K562 (cell line): ENCODE measurements at regions not wholly inside any gene's neighbourhood (a gene's known extent, or its start where the extent isn't known, plus 50 kb on each side); places are given as distances from the start of the nearest gene placed in this dataset.

ENCODE experiments used
- ATAC-seq: fragments of 200-7000 bp; cut with Tn5 transposase; 3 replicates; pipeline ENCODE4 v1.9.1; 2020; ENCODE audit warnings: moderate library complexity
- BruUV-seq: library from RNA; stranded (reverse); fragments of 400-500 nt; replicated peaks from 2 replicates; lab custom pipeline; 2021; lab: Mats Ljungman, UMichigan
- CTCF ChIA-PET: fragments of 300-600 bp; formaldehyde crosslinking; extraction: SDS; loops from one replicate; lab custom pipeline; 2021; ENCODE audit warnings: low intra/inter-chr PET ratio; lab: Yijun Ruan, JAX
- POLR2A ChIA-PET: fragments of 300-600, 350-650 bp; sonication (Branson Sonifier 250); formaldehyde crosslinking; extraction: SDS; loops from one replicate; lab custom pipeline; 2021; ENCODE audit warnings: antibody characterized with exemption, inconsistent platforms; lab: Yijun Ruan, JAX
- DNase-seq, 4 experiments: peaks; one replicate each; pipeline versions ENCODE4 v3.0.0 to v3.0.0-alpha.2; 2011 to 2018; ENCODE audit warnings: low spot score in 3 of 4, mixed read lengths in 3 of 4; ENCODE audit errors: extremely low read depth in 1 of 4
- FAIRE-seq: peaks from 2 replicates; lab custom pipeline; 2011; peaks lifted over from hg19 to GRCh38; lab: Jason Lieb, UNC
- H2AFZ ChIP-seq: 2 replicates; pipeline ENCODE4 v1.6.0; 2011; ENCODE audit warnings: low read depth, low read length, control low read depth, inconsistent platforms
- H3K27ac ChIP-seq: fragments of 200-600 bp; 3 replicates; pipeline ENCODE4 v1.8.0; 2011; ENCODE audit warnings: low read depth, mild to moderate bottlenecking, control low read depth, inconsistent platforms, low read length, moderate library complexity, mixed read lengths; ENCODE audit errors: extremely low read depth
- H3K27me3 ChIP-seq, 2 experiments: fragments of 300-600 bp in 1 of 2; 2 replicates in 1 of 2; 3 replicates in 1 of 2; pipeline versions ENCODE4 v1.6.0 to v1.8.0; 2011; ENCODE audit warnings: inconsistent platforms in 2 of 2, low read length in 2 of 2, mild to moderate bottlenecking in 1 of 2, mixed read lengths in 1 of 2, moderate library complexity in 1 of 2; ENCODE audit not compliant: control insufficient read depth in 2 of 2, insufficient read depth in 2 of 2
- H3K36me3 ChIP-seq: fragments of 300-600 bp; 3 replicates; pipeline ENCODE4 v1.8.0; 2011; ENCODE audit warnings: mild to moderate bottlenecking, low read length, inconsistent platforms; ENCODE audit not compliant: control insufficient read depth, insufficient read depth
- H3K4me1 ChIP-seq, 2 experiments: fragments of 200-600 bp in 1 of 2; replicated peaks in 1 of 2; 2 replicates in 1 of 2; 3 replicates in 1 of 2; pipeline versions ENCODE4 v1.5.1 to v1.8.0; 2011; ENCODE audit warnings: inconsistent platforms in 2 of 2, low read length in 2 of 2, mild to moderate bottlenecking in 1 of 2, mixed read lengths in 1 of 2, moderate library complexity in 1 of 2; ENCODE audit not compliant: control insufficient read depth in 2 of 2, insufficient read depth in 2 of 2
- H3K4me2 ChIP-seq: 2 replicates; pipeline ENCODE4 v1.6.1; 2011; ENCODE audit warnings: low read length, control low read depth, inconsistent platforms, mixed read lengths; ENCODE audit not compliant: insufficient read depth
- H3K4me3 ChIP-seq: fragments of 200-600 bp; sonication (generic), shearing (Covaris generic); 2 replicates; pipeline ENCODE4 v1.5.1; 2016; ENCODE audit warnings: control low read depth, inconsistent platforms
- H3K79me2 ChIP-seq: fragments of 200-600 bp; 3 replicates; pipeline ENCODE4 v1.8.0; 2011; ENCODE audit warnings: low read length, inconsistent platforms; ENCODE audit not compliant: control insufficient read depth, insufficient read depth
- H3K9ac ChIP-seq, 2 experiments: 2 replicates each; pipeline versions ENCODE4 v1.6.0 to v1.6.1; 2011; ENCODE audit warnings: low read depth in 2 of 2, low read length in 2 of 2, control low read depth in 1 of 2, inconsistent platforms in 1 of 2, mild to moderate bottlenecking in 1 of 2, mixed read lengths in 1 of 2; ENCODE audit not compliant: insufficient read depth in 1 of 2
- H3K9me1 ChIP-seq: one replicate; pipeline ENCODE4 v1.6.0; 2011; ENCODE audit warnings: inconsistent platforms, mild to moderate bottlenecking, low read length, moderate library complexity; ENCODE audit not compliant: control insufficient read depth, insufficient read depth
- H3K9me3 ChIP-seq: replicated peaks from 2 replicates; pipeline ENCODE4 v1.5.1; 2011; ENCODE audit warnings: low read depth, low read length, inconsistent platforms; ENCODE audit not compliant: control insufficient read depth, insufficient read depth
- H4K20me1 ChIP-seq: replicated peaks from 2 replicates; pipeline ENCODE4 v1.6.1; 2011; ENCODE audit warnings: low read length, inconsistent platforms, mixed read lengths; ENCODE audit not compliant: control insufficient read depth, insufficient read depth
- CBX1 ChIP-seq: sonication (generic); IDR thresholded peaks from 2 replicates; pipeline ENCODE4 v1.6.1; 2016; ENCODE audit warnings: antibody characterized with exemption, low read depth, mild to moderate bottlenecking
- CCAR2 ChIP-seq: fragments of 200-400 bp; formaldehyde crosslinking; IDR thresholded peaks from 2 replicates; pipeline ENCODE4 v1.6.1; 2017; ENCODE audit warnings: mild to moderate bottlenecking, low read depth, low read length
- COPS2 ChIP-seq: fragments of 450-650 bp; conservative IDR thresholded peaks from 2 replicates; pipeline ENCODE4 v1.6.1; 2016; ENCODE audit warnings: mild to moderate bottlenecking, moderate library complexity
- HDAC3 ChIP-seq: fragments of 450-650 bp; IDR thresholded peaks from 2 replicates; pipeline ENCODE4 v1.6.1; 2018; ENCODE audit warnings: borderline replicate concordance, mild to moderate bottlenecking, moderate library complexity; ENCODE audit not compliant: partially characterized antibody
- LARP7 ChIP-seq: fragments of 450-650 bp; IDR thresholded peaks from 2 replicates; pipeline ENCODE4 v1.6.1; 2016
- MXD1 ChIP-seq: fragments of 250-450 bp; sonication (Bioruptor Pico); IDR thresholded peaks from 2 replicates; pipeline ENCODE4 v1.8.0; 2021; ENCODE audit warnings: borderline replicate concordance, mild to moderate bottlenecking, moderate library complexity; ENCODE audit not compliant: poor library complexity, severe bottlenecking
- NUFIP1 ChIP-seq: fragments of 450-650 bp; IDR thresholded peaks from 2 replicates; pipeline ENCODE4 v1.6.1; 2018; ENCODE audit not compliant: partially characterized antibody
- SOX6 ChIP-seq: fragments of 450-650 bp; IDR thresholded peaks from 2 replicates; pipeline ENCODE4 v1.6.1; 2014; ENCODE audit warnings: mild to moderate bottlenecking
- SUPT5H ChIP-seq: fragments of 450-650 bp; IDR thresholded peaks from 2 replicates; pipeline ENCODE4 v1.6.1; 2016
- ZC3H8 ChIP-seq: fragments of 450-650 bp; IDR thresholded peaks from 2 replicates; pipeline ENCODE4 v1.6.1; 2017
- ZHX1 ChIP-seq: fragments of 150-350 bp; conservative IDR thresholded peaks from 2 replicates; pipeline ENCODE4 v1.6.1; 2014; ENCODE audit warnings: low read length
- ZNF133 ChIP-seq: fragments of 250-450 bp; sonication (Bioruptor Pico); IDR thresholded peaks from 2 replicates; pipeline ENCODE4 v1.4.0; 2020; ENCODE audit warnings: mild to moderate bottlenecking
- ZNF75A ChIP-seq: fragments of 450-650 bp; formaldehyde crosslinking; IDR thresholded peaks from 2 replicates; pipeline ENCODE4 v1.4.0; 2020; ENCODE audit warnings: mild to moderate bottlenecking
- WGBS: fragments of 100-300 bp; shearing (Covaris generic); methylation state at CpG from one replicate; pipeline ENCODE4 v1.1.6; 2016; ENCODE audit warnings: low coverage, mixed read lengths; ENCODE audit not compliant: insufficient coverage; ENCODE audit errors: missing lambda C conversion rate; 5-methylcytosine and 5-hydroxymethylcytosine counted together
- in situ Hi-C: fragments of 300-500 bp; cut with MboI; formaldehyde crosslinking; loops from 4 replicates; pipeline ENCODE4 v1.15.0; 2018; ENCODE audit warnings: inconsistent platforms, mixed read lengths
- intact Hi-C: fragments of 100-400 bp; cut with micrococcal nuclease; formaldehyde crosslinking; loops from 2 replicates; pipeline ENCODE4 v1.14.2; 2022

GRCh38 chr4:79673377-79673776 lies 265.3 kb upstream of the GK2 start:
- peaks cover 0 to 11% of the 10 kb centered on the region in 2 experiments; a peak in 3 of 5 replicates for H3K4me1 ChIP-seq
- no peaks in the 10 kb centered on the region for H3K36me3 ChIP-seq
- no peaks in the 10 kb centered on the region for H4K20me1 ChIP-seq
- no peak overlapping the region for H3K4me3 ChIP-seq
- in situ Hi-C loops: no loop called here
- H3K9ac ChIP-seq: no peak overlapping the region
- H3K9me1 ChIP-seq: no peaks in the 10 kb centered on the region
- no peak overlapping the region for H3K4me2 ChIP-seq
- BruUV-seq: no TSS peak
- TF ChIP-seq ZNF133 (no peak), MXD1 (CRISPR knock-in tag) (no peak), SOX6 (no peak), CCAR2 (no peak), ZC3H8 (no peak), HDAC3 (no peak), ZHX1 (no peak), NUFIP1 (no peak), ZNF75A (CRISPR knock-in tag) (no peak), CBX1 (no peak), LARP7 (no peak), SUPT5H (no peak), COPS2 (no peak)
- intact Hi-C loops: no loop called here
- ChIA-PET CTCF (no interaction called here), POLR2A (no interaction called here)
- H3K79me2 ChIP-seq: no peaks in the 10 kb centered on the region
- no peak overlapping the region for H3K27ac ChIP-seq
- H2AFZ ChIP-seq: peak overlapping the region; percentile 53
- H3K27me3 ChIP-seq: no peaks in the 10 kb centered on the region
- DNase-seq: no peak
- no peak for ATAC-seq
- 34% methylated on average over 7 of the region's 7 CpGs for WGBS
- FAIRE-seq: no peak
- H3K9me3 ChIP-seq: peaks cover 6% of the 10 kb centered on the region
